ENCODE measurements at regions not wholly inside any gene's neighbourhood (a gene's known extent, or its start where the extent isn't known, plus 50 kb on each side); places are given as distances from the start of the nearest gene placed in this dataset.
A peak's percentile ranks its signal among the peaks of the same experiment; 100 is the strongest.

GRCh38 chr2:215662715-215663114, 226.8 kb upstream of the FN1 start:
- CTCF ChIA-PET, result no interaction called here
- no peak for TF ChIP-seq CTCF (conservative IDR thresholded peaks at IDR 0.05; ENCODE audit: low read depth)
- DNase-seq (ENCODE audit: low spot score), result no peak
- H3K27ac ChIP-seq, result no peak overlapping the region
- POLR2A ChIA-PET (ENCODE audit: low non-redundant PET), result no interaction called here

GRCh38 chr2:215660687-215661086, 224.8 kb upstream of the FN1 start:
- no peak for TF ChIP-seq CTCF (conservative IDR thresholded peaks at IDR 0.05; ENCODE audit: low read depth)
- POLR2A ChIA-PET (ENCODE audit: low non-redundant PET), result no interaction called here
- CTCF ChIA-PET, result no interaction called here
- peak overlapping the region; percentile 64 for H3K27ac ChIP-seq
- no peak for DNase-seq (ENCODE audit: low spot score)

- no peak for DNase-seq (ENCODE audit: low spot score)
- ChIA-PET CTCF (no interaction called here), POLR2A (ENCODE audit: low non-redundant PET) (no interaction called here)
- H3K27ac ChIP-seq, result no peak overlapping the region
- no peak for TF ChIP-seq CTCF (conservative IDR thresholded peaks at IDR 0.05; ENCODE audit: low read depth)
Measured at GRCh38 chr2:215659650-215660049, 223.8 kb upstream of the FN1 start.

- ChIA-PET CTCF (no interaction called here), POLR2A (ENCODE audit: low non-redundant PET) (no interaction called here)
- no peak for DNase-seq (ENCODE audit: low spot score)
- no peak overlapping the region for H3K27ac ChIP-seq
- no peak for TF ChIP-seq CTCF (conservative IDR thresholded peaks at IDR 0.05; ENCODE audit: low read depth)
Measured at GRCh38 chr2:215658635-215659305, 222.9 kb upstream of the FN1 start.

GRCh38 chr2:215657844-215658243, 222.0 kb upstream of the FN1 start:
- ChIA-PET POLR2A (ENCODE audit: low non-redundant PET) (no interaction called here), CTCF (no interaction called here)
- H3K27ac ChIP-seq, result no peak overlapping the region
- DNase-seq (ENCODE audit: low spot score), result peak; percentile 25
- TF ChIP-seq CTCF (conservative IDR thresholded peaks at IDR 0.05; ENCODE audit: low read depth), result no peak

GRCh38 chr2:215654148-215654819, 218.4 kb upstream of the FN1 start:
- no peak for TF ChIP-seq CTCF (conservative IDR thresholded peaks at IDR 0.05; ENCODE audit: low read depth)
- POLR2A ChIA-PET (ENCODE audit: low non-redundant PET), result no interaction called here
- no peak overlapping the region for H3K27ac ChIP-seq
- DNase-seq (ENCODE audit: low spot score), result no peak
- CTCF ChIA-PET, result interaction anchor here (0.6 to 0.7 kb wide), 2 partner anchors 76 to 801 kb away, joined by 3 to 6 read pairs; no protein-coding TSS in a partner anchor
